ENCODE measurements at regions not wholly inside any gene's neighbourhood (a gene's known extent, or its start where the extent isn't known, plus 50 kb on each side); places are given as distances from the start of the nearest gene placed in this dataset.
A peak's percentile ranks its signal among the peaks of the same experiment; 100 is the strongest.

DNA sequence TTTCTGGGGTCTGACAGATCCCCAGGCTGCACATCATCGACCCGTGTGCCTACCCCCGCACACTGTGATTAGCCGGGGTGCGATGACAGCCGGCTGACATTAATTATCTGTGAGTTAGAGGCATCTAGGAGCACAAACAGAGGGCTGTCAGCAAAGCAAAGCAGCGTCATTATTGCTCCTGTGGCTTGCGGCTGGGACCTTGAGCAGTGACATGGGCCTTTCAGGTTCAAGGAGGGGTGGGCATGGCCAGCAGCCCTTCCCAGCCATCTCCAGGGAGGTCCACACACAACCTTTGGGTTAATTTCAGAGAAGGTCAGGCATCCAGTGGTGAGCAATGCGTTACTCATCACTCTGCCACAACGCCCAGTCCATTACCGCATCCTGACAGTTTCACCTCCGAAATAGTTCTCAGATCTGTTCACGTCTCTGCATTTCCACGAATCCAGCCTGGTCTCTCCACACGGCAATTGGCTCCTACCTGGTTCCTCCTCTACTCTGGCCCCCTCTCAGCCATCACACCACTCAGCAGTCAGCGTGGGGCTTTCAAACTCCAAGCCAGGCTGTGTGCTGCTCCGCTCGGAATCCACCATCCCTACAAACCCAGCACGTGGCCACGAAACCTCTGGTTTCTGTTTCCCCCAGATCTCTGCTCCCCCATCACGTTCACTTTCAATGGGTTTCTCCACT, 249.7 kb upstream of the C16orf82 start (continued):
- TF ChIP-seq, protein P1, sequence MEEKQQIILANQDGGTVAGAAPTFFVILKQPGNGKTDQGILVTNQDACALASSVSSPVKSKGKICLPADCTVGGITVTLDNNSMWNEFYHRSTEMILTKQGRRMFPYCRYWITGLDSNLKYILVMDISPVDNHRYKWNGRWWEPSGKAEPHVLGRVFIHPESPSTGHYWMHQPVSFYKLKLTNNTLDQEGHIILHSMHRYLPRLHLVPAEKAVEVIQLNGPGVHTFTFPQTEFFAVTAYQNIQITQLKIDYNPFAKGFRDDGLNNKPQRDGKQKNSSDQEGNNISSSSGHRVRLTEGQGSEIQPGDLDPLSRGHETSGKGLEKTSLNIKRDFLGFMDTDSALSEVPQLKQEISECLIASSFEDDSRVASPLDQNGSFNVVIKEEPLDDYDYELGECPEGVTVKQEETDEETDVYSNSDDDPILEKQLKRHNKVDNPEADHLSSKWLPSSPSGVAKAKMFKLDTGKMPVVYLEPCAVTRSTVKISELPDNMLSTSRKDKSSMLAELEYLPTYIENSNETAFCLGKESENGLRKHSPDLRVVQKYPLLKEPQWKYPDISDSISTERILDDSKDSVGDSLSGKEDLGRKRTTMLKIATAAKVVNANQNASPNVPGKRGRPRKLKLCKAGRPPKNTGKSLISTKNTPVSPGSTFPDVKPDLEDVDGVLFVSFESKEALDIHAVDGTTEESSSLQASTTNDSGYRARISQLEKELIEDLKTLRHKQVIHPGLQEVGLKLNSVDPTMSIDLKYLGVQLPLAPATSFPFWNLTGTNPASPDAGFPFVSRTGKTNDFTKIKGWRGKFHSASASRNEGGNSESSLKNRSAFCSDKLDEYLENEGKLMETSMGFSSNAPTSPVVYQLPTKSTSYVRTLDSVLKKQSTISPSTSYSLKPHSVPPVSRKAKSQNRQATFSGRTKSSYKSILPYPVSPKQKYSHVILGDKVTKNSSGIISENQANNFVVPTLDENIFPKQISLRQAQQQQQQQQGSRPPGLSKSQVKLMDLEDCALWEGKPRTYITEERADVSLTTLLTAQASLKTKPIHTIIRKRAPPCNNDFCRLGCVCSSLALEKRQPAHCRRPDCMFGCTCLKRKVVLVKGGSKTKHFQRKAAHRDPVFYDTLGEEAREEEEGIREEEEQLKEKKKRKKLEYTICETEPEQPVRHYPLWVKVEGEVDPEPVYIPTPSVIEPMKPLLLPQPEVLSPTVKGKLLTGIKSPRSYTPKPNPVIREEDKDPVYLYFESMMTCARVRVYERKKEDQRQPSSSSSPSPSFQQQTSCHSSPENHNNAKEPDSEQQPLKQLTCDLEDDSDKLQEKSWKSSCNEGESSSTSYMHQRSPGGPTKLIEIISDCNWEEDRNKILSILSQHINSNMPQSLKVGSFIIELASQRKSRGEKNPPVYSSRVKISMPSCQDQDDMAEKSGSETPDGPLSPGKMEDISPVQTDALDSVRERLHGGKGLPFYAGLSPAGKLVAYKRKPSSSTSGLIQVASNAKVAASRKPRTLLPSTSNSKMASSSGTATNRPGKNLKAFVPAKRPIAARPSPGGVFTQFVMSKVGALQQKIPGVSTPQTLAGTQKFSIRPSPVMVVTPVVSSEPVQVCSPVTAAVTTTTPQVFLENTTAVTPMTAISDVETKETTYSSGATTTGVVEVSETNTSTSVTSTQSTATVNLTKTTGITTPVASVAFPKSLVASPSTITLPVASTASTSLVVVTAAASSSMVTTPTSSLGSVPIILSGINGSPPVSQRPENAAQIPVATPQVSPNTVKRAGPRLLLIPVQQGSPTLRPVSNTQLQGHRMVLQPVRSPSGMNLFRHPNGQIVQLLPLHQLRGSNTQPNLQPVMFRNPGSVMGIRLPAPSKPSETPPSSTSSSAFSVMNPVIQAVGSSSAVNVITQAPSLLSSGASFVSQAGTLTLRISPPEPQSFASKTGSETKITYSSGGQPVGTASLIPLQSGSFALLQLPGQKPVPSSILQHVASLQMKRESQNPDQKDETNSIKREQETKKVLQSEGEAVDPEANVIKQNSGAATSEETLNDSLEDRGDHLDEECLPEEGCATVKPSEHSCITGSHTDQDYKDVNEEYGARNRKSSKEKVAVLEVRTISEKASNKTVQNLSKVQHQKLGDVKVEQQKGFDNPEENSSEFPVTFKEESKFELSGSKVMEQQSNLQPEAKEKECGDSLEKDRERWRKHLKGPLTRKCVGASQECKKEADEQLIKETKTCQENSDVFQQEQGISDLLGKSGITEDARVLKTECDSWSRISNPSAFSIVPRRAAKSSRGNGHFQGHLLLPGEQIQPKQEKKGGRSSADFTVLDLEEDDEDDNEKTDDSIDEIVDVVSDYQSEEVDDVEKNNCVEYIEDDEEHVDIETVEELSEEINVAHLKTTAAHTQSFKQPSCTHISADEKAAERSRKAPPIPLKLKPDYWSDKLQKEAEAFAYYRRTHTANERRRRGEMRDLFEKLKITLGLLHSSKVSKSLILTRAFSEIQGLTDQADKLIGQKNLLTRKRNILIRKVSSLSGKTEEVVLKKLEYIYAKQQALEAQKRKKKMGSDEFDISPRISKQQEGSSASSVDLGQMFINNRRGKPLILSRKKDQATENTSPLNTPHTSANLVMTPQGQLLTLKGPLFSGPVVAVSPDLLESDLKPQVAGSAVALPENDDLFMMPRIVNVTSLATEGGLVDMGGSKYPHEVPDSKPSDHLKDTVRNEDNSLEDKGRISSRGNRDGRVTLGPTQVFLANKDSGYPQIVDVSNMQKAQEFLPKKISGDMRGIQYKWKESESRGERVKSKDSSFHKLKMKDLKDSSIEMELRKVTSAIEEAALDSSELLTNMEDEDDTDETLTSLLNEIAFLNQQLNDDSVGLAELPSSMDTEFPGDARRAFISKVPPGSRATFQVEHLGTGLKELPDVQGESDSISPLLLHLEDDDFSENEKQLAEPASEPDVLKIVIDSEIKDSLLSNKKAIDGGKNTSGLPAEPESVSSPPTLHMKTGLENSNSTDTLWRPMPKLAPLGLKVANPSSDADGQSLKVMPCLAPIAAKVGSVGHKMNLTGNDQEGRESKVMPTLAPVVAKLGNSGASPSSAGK (IDR thresholded peaks at IDR 0.05): peak; percentile 46; the same call in 1 of the 2 replicates
- TF ChIP-seq JUND (IDR thresholded peaks at IDR 0.05; ENCODE audit: borderline replicate concordance, low read depth, low read length) (peak; percentile 44; the same call in 1 of the 2 replicates), JUND (tag; IDR thresholded peaks at IDR 0.05; ENCODE audit: borderline replicate concordance, low read depth, low read length) (peak; percentile 19; the same call in 1 of the 3 replicates), POU5F1 (IDR thresholded peaks at IDR 0.05; ENCODE audit: borderline replicate concordance, low read depth, low read length, partially characterized antibody) (no peak), TCF3 (CRISPR knock-in tag; IDR thresholded peaks at IDR 0.05) (peak; percentile 32; the same call in 1 of the 2 replicates), L3MBTL2 (IDR thresholded peaks at IDR 0.05) (peak; percentile 41; the same call in 1 of the 2 replicates), MYC (IDR thresholded peaks at IDR 0.05; ENCODE audit: low read depth, low read length) (peak; percentile 34; the same call in 1 of the 2 replicates), MYC (CRISPR knock-in tag; IDR thresholded peaks at IDR 0.05; ENCODE audit: borderline replicate concordance, low read depth) (no peak)
- TF ChIP-seq, protein P2, sequence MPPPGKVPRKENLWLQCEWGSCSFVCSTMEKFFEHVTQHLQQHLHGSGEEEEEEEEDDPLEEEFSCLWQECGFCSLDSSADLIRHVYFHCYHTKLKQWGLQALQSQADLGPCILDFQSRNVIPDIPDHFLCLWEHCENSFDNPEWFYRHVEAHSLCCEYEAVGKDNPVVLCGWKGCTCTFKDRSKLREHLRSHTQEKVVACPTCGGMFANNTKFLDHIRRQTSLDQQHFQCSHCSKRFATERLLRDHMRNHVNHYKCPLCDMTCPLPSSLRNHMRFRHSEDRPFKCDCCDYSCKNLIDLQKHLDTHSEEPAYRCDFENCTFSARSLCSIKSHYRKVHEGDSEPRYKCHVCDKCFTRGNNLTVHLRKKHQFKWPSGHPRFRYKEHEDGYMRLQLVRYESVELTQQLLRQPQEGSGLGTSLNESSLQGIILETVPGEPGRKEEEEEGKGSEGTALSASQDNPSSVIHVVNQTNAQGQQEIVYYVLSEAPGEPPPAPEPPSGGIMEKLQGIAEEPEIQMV (tag; conservative IDR thresholded peaks at IDR 0.05; ENCODE audit: low read depth): no peak
- TF ChIP-seq, protein P3, sequence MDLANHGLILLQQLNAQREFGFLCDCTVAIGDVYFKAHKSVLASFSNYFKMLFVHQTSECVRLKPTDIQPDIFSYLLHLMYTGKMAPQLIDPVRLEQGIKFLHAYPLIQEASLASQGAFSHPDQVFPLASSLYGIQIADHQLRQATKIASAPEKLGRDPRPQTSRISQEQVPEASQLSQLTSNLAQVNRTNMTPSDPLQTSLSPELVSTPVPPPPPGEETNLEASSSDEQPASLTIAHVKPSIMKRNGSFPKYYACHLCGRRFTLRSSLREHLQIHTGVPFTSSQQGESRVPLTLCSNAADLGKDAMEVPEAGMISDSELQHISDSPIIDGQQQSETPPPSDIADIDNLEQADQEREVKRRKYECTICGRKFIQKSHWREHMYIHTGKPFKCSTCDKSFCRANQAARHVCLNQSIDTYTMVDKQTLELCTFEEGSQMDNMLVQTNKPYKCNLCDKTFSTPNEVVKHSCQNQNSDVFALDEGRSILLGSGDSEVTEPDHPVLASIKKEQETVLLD (IDR thresholded peaks at IDR 0.05): no peak
- TF ChIP-seq, protein P4, sequence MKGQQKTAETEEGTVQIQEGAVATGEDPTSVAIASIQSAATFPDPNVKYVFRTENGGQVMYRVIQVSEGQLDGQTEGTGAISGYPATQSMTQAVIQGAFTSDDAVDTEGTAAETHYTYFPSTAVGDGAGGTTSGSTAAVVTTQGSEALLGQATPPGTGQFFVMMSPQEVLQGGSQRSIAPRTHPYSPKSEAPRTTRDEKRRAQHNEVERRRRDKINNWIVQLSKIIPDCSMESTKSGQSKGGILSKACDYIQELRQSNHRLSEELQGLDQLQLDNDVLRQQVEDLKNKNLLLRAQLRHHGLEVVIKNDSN (CRISPR knock-in tag; IDR thresholded peaks at IDR 0.05): peak; percentile 38; the same call in 1 of the 2 replicates
